Activated naive CD8-positive, alpha-beta T cell treated with anti-CD3 and anti-CD28 coated beads, Interleukin-2, amount 50 U/mL, for 24 hours (primary cell): ENCODE measurements at regions not wholly inside any gene's neighbourhood (a gene's known extent, or its start where the extent isn't known, plus 50 kb on each side); places are given as distances from the start of the nearest gene placed in this dataset.

ENCODE experiments used
- ATAC-seq: fragments of 150-1000 bp; cut with Tn5 transposase; one replicate; pipeline ENCODE4 v1.10.0; 2021
- DNase-seq: peaks from one replicate; pipeline ENCODE4 v3.0.0; 2021
- H3K27ac Mint-ChIP-seq: one replicate; pipeline ENCODE4 v1.8.0; 2021; ENCODE audit warnings: mild to moderate bottlenecking, mixed read lengths
- H3K27me3 Mint-ChIP-seq: one replicate; pipeline ENCODE4 v1.8.0; 2021; ENCODE audit warnings: mixed read lengths
- H3K36me3 Mint-ChIP-seq: one replicate; pipeline ENCODE4 v1.8.0; 2021; ENCODE audit warnings: low read depth, mixed read lengths
- H3K4me1 Mint-ChIP-seq: one replicate; pipeline ENCODE4 v1.8.0; 2021; ENCODE audit warnings: mixed read lengths
- H3K4me3 Mint-ChIP-seq: one replicate; pipeline ENCODE4 v1.8.0; 2021; ENCODE audit warnings: mild to moderate bottlenecking, moderate library complexity, mixed read lengths
- H3K9me3 Mint-ChIP-seq: one replicate; pipeline ENCODE4 v1.8.0; 2021; ENCODE audit warnings: mixed read lengths

- no peaks in the 10 kb centered on the region for H3K4me1 Mint-ChIP-seq
- H3K27me3 Mint-ChIP-seq, result no peaks in the 10 kb centered on the region
- H3K4me3 Mint-ChIP-seq, result no peak overlapping the region
- peaks cover 6% of the 10 kb centered on the region for H3K9me3 Mint-ChIP-seq
- ATAC-seq (no peak), DNase-seq (no peak)
- H3K36me3 Mint-ChIP-seq, result no peaks in the 10 kb centered on the region
- H3K27ac Mint-ChIP-seq, result no peak overlapping the region
Observed at GRCh38 chr1:68961143-68961542, 464.3 kb upstream of the DEPDC1 start.

GRCh38 chr1:68963353-68963752, 466.5 kb upstream of the DEPDC1 start:
- DNase-seq, result no peak
- no peaks in the 10 kb centered on the region for H3K27me3 Mint-ChIP-seq
- no peaks in the 10 kb centered on the region for H3K36me3 Mint-ChIP-seq

GRCh38 chr1:68969441-68969840, 472.6 kb upstream of the DEPDC1 start:
- Mint-ChIP-seq H3K27me3 (no peaks in the 10 kb centered on the region), H3K4me1 (no peaks in the 10 kb centered on the region), H3K9me3 (peaks cover 7% of the 10 kb centered on the region), H3K4me3 (no peak overlapping the region), H3K36me3 (no peaks in the 10 kb centered on the region), H3K27ac (no peak overlapping the region)
- DNase-seq (no peak), ATAC-seq (no peak)

More at GRCh38 chr1:68963353-68963752, 466.5 kb upstream of the DEPDC1 start:
- Mint-ChIP-seq H3K9me3 (peaks cover 13% of the 10 kb centered on the region), H3K4me3 (no peak overlapping the region), H3K27ac (no peak overlapping the region), H3K4me1 (no peaks in the 10 kb centered on the region)
- ATAC-seq, result no peak

GRCh38 chr1:68970571-68970970, 473.7 kb upstream of the DEPDC1 start:
- peaks cover 7% of the 10 kb centered on the region for H3K9me3 Mint-ChIP-seq
- H3K4me3 Mint-ChIP-seq, result no peak overlapping the region
- no peak for DNase-seq
- no peaks in the 10 kb centered on the region for H3K27me3 Mint-ChIP-seq
- no peaks in the 10 kb centered on the region for H3K36me3 Mint-ChIP-seq
- no peak overlapping the region for H3K27ac Mint-ChIP-seq
- ATAC-seq, result no peak
- H3K4me1 Mint-ChIP-seq, result no peaks in the 10 kb centered on the region

- Mint-ChIP-seq H3K27me3 (no peaks in the 10 kb centered on the region), H3K27ac (no peak overlapping the region), H3K9me3 (no peaks in the 10 kb centered on the region), H3K4me1 (no peaks in the 10 kb centered on the region), H3K36me3 (no peaks in the 10 kb centered on the region), H3K4me3 (no peak overlapping the region)
- DNase-seq, result no peak
- no peak for ATAC-seq
Observed at GRCh38 chr1:68973459-68974244, 476.8 kb upstream of the DEPDC1 start.

- Mint-ChIP-seq H3K4me1 (no peaks in the 10 kb centered on the region), H3K9me3 (no peaks in the 10 kb centered on the region), H3K27ac (no peak overlapping the region), H3K4me3 (no peak overlapping the region), H3K36me3 (no peaks in the 10 kb centered on the region), H3K27me3 (no peaks in the 10 kb centered on the region)
- ATAC-seq (no peak), DNase-seq (no peak)
Observed at GRCh38 chr1:68974447-68974846, 477.6 kb upstream of the DEPDC1 start.

- H3K36me3 Mint-ChIP-seq, result no peaks in the 10 kb centered on the region
- DNase-seq (no peak), ATAC-seq (no peak)
Observed at GRCh38 chr1:68975212-68975933, 478.5 kb upstream of the DEPDC1 start.

GRCh38 chr1:68976916-68977610, 480.2 kb upstream of the DEPDC1 start:
- no peak overlapping the region for H3K27ac Mint-ChIP-seq
- H3K4me1 Mint-ChIP-seq, result no peaks in the 10 kb centered on the region
- no peaks in the 10 kb centered on the region for H3K36me3 Mint-ChIP-seq
- H3K4me3 Mint-ChIP-seq, result no peak overlapping the region
- no peak for DNase-seq
- no peaks in the 10 kb centered on the region for H3K9me3 Mint-ChIP-seq
- ATAC-seq, result no peak
- no peaks in the 10 kb centered on the region for H3K27me3 Mint-ChIP-seq

More at GRCh38 chr1:68975212-68975933, 478.5 kb upstream of the DEPDC1 start:
- Mint-ChIP-seq H3K27ac (no peak overlapping the region), H3K27me3 (no peaks in the 10 kb centered on the region), H3K4me3 (no peak overlapping the region), H3K9me3 (no peaks in the 10 kb centered on the region), H3K4me1 (no peaks in the 10 kb centered on the region)

DNA sequence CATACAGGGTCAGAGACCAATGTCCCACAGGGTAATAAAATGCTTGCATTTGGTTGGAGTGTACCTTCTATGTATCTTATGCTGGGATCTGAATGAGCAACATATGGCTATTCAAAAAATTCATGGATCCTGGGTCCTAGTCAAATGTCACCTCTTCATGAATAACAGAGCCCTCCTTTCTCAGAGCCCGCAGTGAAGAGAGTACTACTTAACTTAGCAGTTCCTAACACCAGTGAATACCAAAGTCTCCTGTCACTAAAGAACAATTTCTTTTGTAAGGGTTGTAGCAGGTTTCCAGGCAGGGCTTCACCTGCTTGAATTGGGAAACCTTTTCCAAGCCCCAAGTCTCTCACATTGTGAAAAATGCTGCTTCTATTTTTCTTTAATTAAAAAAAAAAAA, 483.0 kb upstream of the DEPDC1 start:
- Mint-ChIP-seq H3K27ac (no peak overlapping the region), H3K27me3 (no peaks in the 10 kb centered on the region), H3K4me3 (no peak overlapping the region), H3K36me3 (no peaks in the 10 kb centered on the region), H3K4me1 (no peaks in the 10 kb centered on the region), H3K9me3 (no peaks in the 10 kb centered on the region)
- no peak for DNase-seq
- ATAC-seq, result no peak

- H3K9me3 Mint-ChIP-seq, result peaks cover 3% of the 10 kb centered on the region
- H3K4me3 Mint-ChIP-seq, result no peak overlapping the region
- ATAC-seq (no peak), DNase-seq (no peak)
- H3K27me3 Mint-ChIP-seq, result no peaks in the 10 kb centered on the region
- H3K36me3 Mint-ChIP-seq, result no peaks in the 10 kb centered on the region
- no peak overlapping the region for H3K27ac Mint-ChIP-seq
- no peaks in the 10 kb centered on the region for H3K4me1 Mint-ChIP-seq
Observed at GRCh38 chr1:68984289-68984688, 487.4 kb upstream of the DEPDC1 start.

GRCh38 chr1:68994096-68994495, 497.2 kb upstream of the DEPDC1 start:
- ATAC-seq, result no peak
- Mint-ChIP-seq H3K36me3 (no peaks in the 10 kb centered on the region), H3K27me3 (no peaks in the 10 kb centered on the region)

DNA sequence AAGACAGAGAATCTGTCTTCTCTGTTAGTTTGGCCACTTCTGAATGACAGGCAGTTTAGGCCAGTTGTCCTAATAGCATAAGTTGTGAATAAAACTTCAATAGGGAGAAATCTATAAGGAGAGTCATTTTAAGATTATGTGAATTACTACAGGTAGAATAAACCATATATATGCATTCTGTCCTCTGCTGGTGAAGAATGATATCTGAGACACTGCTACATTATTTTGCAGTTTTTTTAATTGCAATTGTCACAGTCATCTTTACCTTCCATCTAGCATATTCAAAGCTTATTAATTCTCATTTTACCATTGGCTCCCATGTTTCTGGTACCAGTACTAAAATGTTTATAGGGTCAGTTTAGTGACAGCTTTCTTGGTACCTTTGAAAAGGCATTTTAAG, 519.6 kb upstream of the DEPDC1 start:
- no peak for DNase-seq
- no peak overlapping the region for H3K27ac Mint-ChIP-seq

More at GRCh38 chr1:68994096-68994495, 497.2 kb upstream of the DEPDC1 start:
- H3K9me3 Mint-ChIP-seq, result no peaks in the 10 kb centered on the region
- H3K4me3 Mint-ChIP-seq, result no peak overlapping the region
- no peaks in the 10 kb centered on the region for H3K4me1 Mint-ChIP-seq
- DNase-seq, result no peak
- H3K27ac Mint-ChIP-seq, result no peak overlapping the region

GRCh38 chr1:69029649-69030048, 532.8 kb upstream of the DEPDC1 start:
- peaks cover 16% of the 10 kb centered on the region for H3K9me3 Mint-ChIP-seq
- H3K27ac Mint-ChIP-seq, result no peak overlapping the region

More for the DNA sequence above, 519.6 kb upstream of the DEPDC1 start:
- Mint-ChIP-seq H3K27me3 (no peaks in the 10 kb centered on the region), H3K4me3 (no peak overlapping the region), H3K36me3 (no peaks in the 10 kb centered on the region), H3K9me3 (peaks cover 5% of the 10 kb centered on the region), H3K4me1 (no peaks in the 10 kb centered on the region)
- no peak for ATAC-seq

GRCh38 chr1:69038379-69038778, 529.3 kb upstream of the LRRC7 start:
- ATAC-seq, result no peak
- Mint-ChIP-seq H3K4me1 (no peaks in the 10 kb centered on the region), H3K4me3 (no peak overlapping the region), H3K9me3 (peaks cover 27% of the 10 kb centered on the region), H3K27me3 (no peaks in the 10 kb centered on the region), H3K27ac (no peak overlapping the region), H3K36me3 (no peaks in the 10 kb centered on the region)
- DNase-seq, result no peak

More at GRCh38 chr1:69029649-69030048, 532.8 kb upstream of the DEPDC1 start:
- DNase-seq, result no peak
- ATAC-seq, result no peak
- H3K4me1 Mint-ChIP-seq, result no peaks in the 10 kb centered on the region
- no peaks in the 10 kb centered on the region for H3K27me3 Mint-ChIP-seq
- no peak overlapping the region for H3K4me3 Mint-ChIP-seq
- no peaks in the 10 kb centered on the region for H3K36me3 Mint-ChIP-seq

- no peaks in the 10 kb centered on the region for H3K27me3 Mint-ChIP-seq
- no peak for DNase-seq
- peaks cover 3% of the 10 kb centered on the region for H3K9me3 Mint-ChIP-seq
- H3K4me1 Mint-ChIP-seq, result no peaks in the 10 kb centered on the region
- H3K27ac Mint-ChIP-seq, result no peak overlapping the region
- H3K36me3 Mint-ChIP-seq, result no peaks in the 10 kb centered on the region
- ATAC-seq, result no peak
- no peak overlapping the region for H3K4me3 Mint-ChIP-seq
Observed at GRCh38 chr1:69045572-69045971, 522.1 kb upstream of the LRRC7 start.
